PFSK-1 (cell line): ENCODE measurements at regions not wholly inside any gene's neighbourhood (a gene's known extent, or its start where the extent isn't known, plus 50 kb on each side); places are given as distances from the start of the nearest gene placed in this dataset.

Experiments used
- POLR2AphosphoS5 ChIP-seq: IDR thresholded peaks from 2 replicates; pipeline ENCODE4 v1.6.1; 2012; ENCODE audit warnings: low read depth, mild to moderate bottlenecking, control low read depth, low read length, moderate library complexity
- REST ChIP-seq, 2 experiments: IDR thresholded peaks; 2 replicates each; pipeline versions ENCODE4 v1.6.1 to v1.8.0; 2011 to 2012; ENCODE audit warnings: low read depth in 2 of 2, low read length in 2 of 2, control low read depth in 1 of 2, inconsistent platforms in 1 of 2, mild to moderate bottlenecking in 1 of 2, moderate library complexity in 1 of 2; ENCODE audit not compliant: insufficient read depth in 1 of 2

DNA sequence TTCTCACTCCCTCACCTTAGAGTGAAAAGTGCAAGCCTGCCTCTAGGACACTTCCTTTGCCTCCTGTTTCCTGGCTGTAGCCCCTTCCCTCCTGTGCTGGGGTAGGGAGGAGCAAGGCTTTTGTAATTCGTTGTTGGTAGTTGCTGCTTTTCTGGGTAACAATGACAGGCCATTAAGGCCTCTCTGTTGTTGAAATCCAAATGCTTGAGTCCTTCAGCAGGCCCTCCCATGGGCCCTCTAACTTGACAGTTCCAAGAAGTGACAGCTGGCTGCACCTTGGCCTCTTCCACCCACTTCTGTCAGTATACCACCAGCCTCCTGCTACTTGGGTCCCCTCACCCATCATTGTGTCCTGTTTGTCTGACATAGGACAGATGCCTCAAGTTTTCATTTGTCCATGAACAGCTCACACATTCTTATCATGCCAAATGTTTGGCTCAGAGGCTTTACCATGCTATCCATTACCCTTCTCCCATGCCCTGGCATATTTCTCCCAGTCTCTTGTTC, 103.7 kb upstream of the PDE3A start:
- TF ChIP-seq POLR2AphosphoS5 (no peak), REST (IDR thresholded peaks at IDR 0.05; ENCODE audit: insufficient read depth in 1 of 2, low read depth in 2 of 2, low read length in 2 of 2) (no peak)
